NCI-H187 treated with DMSO at 0.1 percent for 48 hours (cell line): ENCODE measurements at regions not wholly inside any gene's neighbourhood (a gene's known extent, or its start where the extent isn't known, plus 50 kb on each side); places are given as distances from the start of the nearest gene placed in this dataset.

ENCODE experiments used
- DNase-seq: peaks from one replicate; lab custom pipeline; 2025; lab: John Stamatoyannopoulos, UW

DNA sequence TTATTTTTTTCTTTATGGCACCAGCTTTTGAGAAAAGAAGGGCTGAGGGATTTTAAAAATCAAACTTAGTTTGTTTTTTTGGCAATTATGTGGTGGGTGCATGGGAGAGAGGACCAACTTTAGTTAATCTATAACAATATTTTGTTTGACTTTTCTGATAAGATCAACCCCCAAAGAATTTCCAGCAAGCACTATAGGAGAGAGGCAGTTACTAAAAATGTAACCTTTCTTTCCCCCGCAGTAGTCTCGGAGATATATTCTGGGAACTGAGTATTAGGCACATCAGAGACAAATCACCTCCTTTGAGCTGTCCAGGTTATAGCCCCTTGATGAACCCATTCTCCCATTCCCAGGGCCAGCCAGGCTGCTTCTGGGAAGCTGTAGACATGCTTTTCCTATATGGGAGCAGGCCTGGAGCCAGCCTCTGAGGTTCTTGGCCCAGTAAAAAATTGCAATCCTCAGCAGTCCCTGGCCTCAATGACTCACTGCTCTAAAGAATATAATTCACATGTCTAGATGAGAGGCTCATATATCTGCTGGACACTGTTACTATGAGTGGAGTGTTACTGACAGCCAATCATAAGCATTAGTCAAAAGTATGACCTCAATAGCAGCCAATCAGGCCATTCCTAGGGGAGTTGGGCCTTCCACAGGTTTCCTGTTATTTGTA, 138.3 kb upstream of the AGBL1 start:
- no peak for DNase-seq

DNA sequence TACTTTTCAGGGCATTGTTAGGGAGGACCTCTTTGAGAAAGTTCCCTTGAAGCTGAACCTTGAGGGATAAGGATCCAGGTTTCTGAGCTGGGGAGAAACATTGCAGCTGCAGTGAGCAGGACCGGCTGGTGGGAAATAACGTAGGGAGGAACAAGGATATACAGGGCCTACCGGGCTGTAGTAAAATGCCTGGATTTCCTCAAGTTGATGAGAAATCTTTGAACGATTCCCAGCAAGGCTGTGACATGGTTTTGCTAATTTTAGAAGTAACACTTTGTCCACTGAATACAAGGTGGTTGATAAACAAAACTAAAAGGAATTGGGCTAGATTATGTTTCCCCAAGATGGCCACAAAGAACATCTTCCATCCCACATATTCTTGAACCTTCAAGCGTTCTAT, 137.0 kb upstream of the AGBL1 start:
- no peak for DNase-seq

DNA sequence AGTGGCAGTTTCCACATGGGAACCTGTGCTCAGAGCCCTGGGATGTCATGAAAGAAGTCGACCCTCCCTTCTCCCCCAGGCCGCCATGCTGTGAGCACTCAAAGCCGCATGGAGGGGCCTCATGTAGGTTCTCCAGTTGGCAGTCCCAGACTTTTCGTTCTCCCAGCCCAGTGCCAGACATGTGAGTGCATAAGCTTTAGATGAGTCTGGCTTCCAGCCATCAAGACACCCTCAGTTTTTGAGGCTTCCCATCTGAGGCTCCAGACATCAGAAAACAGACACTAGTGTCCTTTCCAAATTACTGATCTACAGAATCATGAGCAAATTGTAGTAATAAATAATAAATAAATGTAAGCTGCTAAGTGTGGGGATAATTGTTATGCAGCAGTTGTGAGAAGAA, 136.5 kb upstream of the AGBL1 start:
- no peak for DNase-seq

GRCh38 chr15:85943791-85944190, 135.9 kb upstream of the AGBL1 start:
- no peak for DNase-seq

DNA sequence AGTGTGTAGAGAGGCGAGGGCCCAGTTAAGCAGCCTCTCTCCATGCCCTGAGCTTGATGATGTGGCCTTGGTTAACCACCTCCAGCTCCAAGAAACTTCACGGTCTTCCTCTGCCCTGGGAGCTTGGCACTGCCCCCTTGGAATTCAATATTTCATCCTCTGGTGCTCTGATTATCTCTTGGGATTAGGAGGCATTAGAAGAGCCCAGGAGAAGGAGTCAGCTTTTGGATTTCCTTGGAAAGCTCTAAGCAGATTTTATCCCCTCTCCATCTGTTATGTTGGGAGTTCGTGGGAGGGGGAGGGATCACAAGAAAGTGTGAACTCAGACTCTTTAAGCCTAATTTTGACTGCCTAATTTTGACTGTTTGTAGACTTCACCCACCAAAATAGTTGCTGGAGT, 132.7 kb upstream of the AGBL1 start:
- DNase-seq: no peak

DNA sequence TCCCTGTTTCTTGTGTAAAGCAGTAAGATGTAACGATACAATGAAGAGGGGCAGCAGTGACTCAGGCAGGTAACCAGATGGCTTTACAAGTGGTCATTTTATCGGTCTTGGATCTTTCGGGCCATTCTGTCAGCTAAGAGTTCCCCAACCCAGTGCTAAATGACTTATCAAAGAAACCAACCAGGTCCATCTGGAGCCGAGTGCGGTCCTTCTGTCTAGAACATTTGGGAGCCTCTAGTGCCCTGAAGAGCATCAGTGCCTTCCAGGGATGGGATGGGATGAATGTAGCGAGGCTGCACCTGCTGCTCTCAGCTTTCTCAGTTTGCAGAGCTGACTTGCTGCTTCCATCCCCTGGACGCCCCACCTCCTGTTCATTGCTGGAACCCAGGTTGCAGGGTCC, 131.7 kb upstream of the AGBL1 start:
- no peak for DNase-seq

DNA sequence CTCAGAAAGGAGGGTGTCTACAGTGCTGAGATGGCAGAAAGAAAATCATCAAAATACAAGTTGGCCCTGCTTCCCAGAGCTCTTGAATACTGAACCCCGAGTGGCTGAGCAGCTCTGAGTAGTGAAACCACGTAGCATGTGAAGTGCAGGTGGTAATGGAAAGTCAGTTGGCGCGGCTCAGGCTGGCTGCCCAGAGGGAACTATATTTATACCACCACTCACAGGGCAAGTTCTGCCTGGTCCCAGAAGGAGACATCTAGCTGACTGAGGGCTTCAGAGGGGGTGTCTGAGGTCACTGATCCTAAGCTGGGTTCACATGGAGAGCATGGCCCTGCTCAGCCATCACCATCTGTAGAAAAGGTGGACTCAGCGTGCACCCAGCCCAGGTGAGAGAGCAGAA, 129.6 kb upstream of the AGBL1 start:
- DNase-seq: no peak

GRCh38 chr15:85954586-85954985, 125.1 kb upstream of the AGBL1 start:
- no peak for DNase-seq

GRCh38 chr15:85955501-85956391, 123.9 kb upstream of the AGBL1 start:
- no peak for DNase-seq

DNA sequence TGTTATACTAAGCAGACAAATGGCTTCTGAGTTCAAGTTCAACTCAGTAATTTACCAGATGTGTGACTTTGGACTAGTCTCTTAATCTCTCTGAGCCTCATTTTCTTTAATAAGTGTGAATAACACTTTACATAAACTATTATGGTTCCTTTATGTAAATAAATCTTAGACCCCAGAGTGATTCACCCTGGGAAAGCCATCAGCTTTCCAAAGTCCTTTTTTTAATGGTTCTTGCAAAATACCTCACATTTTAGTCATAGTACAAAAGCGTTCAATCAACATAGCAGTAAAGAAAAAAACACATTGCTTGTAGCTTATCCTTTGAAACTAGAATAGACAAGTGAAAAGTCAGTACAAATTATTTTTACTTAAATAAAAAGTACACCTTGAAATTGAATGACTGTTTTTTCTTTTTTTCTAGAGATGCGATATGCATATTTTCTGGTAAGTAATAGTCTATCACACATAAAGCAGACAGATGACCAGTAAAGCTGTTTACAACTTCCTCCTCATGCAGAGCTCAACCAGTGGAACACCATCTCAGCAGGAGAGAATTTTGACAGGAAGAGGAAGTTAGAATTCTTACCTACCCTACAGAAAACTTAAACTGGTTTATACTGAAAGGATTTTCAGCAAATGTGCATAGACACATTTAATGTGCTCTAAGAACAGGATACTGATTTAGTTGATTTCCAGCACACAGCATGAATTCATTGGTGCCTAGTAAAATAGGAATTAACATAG, 123.0 kb upstream of the AGBL1 start:
- no peak for DNase-seq

DNA sequence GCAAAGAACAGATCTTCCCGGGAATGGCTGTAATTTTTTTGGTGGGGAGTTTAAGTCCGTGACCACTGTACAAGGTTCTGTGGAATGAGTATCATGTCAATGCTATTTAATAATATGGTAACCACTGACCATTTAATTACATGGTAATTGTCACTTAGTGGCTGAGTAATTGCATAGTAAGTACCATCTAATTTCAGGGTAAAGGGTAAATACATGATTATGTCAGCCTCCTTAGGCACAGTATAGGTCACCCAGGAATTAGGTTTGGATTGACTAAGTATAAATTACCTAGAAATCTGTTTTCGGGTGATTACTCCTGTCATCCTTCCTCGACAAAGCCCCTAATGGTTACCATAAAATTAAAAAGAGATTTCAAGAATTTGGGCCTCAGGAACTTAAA, 120.1 kb upstream of the AGBL1 start:
- DNase-seq: no peak

DNA sequence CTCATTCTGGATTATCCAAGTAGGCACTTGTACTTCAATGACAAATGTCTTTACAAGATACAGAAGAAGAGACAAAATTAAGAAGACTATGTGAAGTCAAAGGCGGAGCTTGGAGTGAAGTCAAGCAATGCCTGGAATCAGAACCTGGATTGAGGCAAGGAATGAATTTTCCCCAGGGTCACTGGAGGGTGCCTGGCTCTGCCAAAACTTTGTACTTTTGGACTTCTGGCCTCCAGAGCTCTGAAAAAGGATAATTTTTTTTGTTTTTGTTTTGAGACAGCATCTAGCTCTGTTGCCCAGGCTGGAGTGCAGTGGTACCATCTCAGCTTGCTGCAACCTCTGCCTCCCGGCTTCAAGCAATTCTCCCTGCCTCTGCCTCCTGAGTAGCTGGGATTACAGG, 119.3 kb upstream of the AGBL1 start:
- DNase-seq: no peak

DNA sequence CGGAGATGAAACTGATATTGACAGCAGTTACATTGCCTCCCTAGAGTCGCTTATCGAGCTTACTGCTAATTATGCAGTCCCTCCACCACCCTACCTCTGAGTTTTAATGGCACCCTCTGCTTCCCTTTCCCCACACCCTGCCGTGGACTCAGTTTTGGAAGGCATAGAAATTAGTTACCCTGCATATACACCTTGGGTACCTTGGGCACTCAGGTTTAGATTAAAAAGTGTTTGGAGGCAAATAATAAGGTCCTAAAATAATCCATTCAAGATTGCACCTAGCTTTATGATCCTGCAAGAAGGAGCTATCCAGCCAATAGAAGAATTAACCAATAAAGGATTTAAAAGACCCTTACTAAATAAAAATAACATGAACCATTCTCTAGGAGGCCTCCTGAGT, 117.8 kb upstream of the AGBL1 start:
- no peak for DNase-seq

GRCh38 chr15:85963262-85963760, 116.4 kb upstream of the AGBL1 start:
- no peak for DNase-seq

DNA sequence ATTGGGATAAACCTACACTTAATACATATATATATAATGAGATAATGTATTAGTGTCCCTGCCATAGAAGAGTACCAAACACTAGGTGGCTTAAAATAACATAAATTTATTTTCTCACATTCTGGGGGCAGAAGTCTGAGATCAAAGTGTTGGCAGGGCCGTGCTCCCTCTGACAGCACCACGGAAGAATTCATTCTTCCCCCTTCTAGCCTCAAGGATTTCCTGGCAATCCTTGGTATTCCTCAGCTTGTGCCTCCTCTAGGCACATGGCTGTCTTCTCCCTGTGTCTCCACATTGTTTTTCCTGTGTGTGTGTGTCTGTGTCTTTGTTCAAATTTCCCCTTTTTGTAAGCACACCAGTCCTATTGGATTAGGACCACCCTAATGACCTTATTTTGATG, 115.2 kb upstream of the AGBL1 start:
- DNase-seq: no peak

DNA sequence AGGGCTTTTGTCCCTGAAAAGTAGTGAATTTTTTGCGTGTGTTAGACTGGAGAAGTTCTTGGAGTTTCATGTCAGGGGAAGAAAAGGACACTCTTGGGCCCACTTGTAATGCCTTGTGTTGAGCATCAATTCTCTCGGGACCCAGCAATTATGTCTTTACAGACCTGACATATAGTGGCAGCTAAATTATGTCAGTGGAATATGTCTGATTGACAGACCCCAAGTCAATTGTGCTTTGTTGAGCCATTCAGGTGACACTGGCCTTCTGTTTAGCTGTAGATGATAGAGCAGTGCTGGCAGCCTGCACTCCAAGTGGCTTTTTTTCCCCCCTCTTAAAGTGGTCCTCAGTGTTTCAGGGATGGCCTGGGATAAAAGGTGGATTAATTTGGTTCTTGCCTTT, 112.1 kb upstream of the AGBL1 start:
- DNase-seq: no peak

GRCh38 chr15:85972805-85973540, 106.7 kb upstream of the AGBL1 start:
- DNase-seq: no peak

- no peak for DNase-seq
Measured at GRCh38 chr15:85973584-85974347, 105.9 kb upstream of the AGBL1 start.

DNA sequence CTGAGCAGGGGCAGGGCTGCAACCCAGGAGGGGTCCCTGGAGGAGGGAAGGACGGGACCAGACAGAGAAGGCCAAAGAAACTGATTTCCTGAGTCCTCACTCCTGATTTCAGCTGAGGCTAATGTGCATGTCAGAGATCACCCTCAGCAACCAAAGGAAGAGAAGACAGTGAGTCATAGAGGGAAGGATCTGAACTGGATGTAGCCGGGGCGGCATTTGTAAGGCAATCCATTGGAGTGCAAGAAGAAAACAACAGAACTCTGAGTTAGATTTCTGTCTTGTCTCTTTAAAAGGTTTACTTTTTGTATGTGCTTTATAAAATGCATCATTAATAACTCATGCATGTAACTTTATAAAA, 105.3 kb upstream of the AGBL1 start:
- DNase-seq: no peak

DNA sequence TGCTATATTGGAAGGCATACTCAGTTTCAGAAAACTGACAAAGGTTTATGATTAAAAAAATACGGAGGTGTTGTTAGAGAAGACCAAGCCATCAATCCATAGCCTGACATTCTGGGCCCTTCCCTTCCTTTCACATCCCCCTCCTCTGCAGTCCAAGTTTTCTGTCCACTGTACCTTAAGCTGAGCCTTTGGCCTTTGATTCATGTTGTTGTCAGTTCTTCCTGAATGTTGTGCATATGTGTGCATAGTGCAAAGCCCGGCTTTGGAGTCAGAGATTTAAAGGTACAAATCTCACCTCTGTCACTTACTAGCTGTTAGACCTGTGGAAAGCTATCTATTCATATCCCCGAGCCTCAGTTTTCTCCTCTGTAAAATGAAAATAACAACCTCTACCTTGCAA, 104.9 kb upstream of the AGBL1 start:
- no peak for DNase-seq

DNA sequence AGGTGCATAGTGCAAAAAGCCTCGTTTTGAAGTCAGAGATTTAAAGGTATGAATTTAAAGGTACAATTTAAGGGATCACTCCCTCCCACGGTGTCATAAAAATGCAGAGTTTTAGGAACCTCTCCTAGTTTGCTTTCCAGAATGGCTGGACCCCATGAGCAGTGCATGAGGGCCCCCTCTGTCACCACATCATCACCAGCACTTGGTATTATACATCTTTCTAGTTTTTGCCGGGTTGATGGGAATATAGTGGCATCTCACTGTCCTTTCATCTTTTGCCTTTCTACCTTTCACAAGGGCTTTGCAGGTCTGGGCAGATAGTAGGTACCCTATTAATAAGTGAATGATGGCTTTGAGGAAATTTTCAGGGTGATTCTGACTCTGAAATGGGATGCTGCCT, 103.6 kb upstream of the AGBL1 start:
- DNase-seq: no peak
